ENCODE measurements at regions not wholly inside any gene's neighbourhood (a gene's known extent, or its start where the extent isn't known, plus 50 kb on each side); places are given as distances from the start of the nearest gene placed in this dataset.

DNA sequence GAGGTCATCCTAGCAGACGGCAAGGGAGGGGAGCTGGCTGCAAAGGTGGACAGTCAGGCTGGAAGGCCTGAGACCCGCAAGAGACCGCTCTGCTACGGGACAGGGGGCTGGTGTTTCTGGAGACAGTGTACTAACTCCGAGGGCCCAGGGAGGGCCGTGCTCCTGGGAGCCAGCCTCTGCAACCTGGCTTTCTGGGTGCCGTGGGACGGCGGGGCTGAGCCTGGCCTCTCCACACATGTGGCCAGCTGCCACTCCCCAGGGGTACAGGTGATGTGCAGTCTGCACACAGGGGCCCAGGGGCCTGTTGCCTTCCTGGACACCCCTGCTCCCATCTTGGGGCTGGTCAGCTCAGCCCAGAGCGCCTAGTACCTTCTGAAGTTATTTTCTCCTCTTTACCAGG is 92.2 kb downstream of the MRPL36 start:
- no peak for TF ChIP-seq CTCF (conservative IDR thresholded peaks at IDR 0.05)
- no peak for TF ChIP-seq EZH2 (IDR thresholded peaks at IDR 0.05; ENCODE audit: low read depth)

All from PC-9 (cell line).